BE2C (cell line): ENCODE measurements at regions not wholly inside any gene's neighbourhood (a gene's known extent, or its start where the extent isn't known, plus 50 kb on each side); places are given as distances from the start of the nearest gene placed in this dataset.

Source experiments
- DNase-seq: peaks from one replicate; pipeline ENCODE4 v3.0.0-alpha.2; 2020
- H3K27me3 ChIP-seq: fragments of 250-450 bp; sonication (Bioruptor Pico); 2 replicates; pipeline ENCODE4 v1.5.1; 2020; ENCODE audit warnings: mild to moderate bottlenecking
- H3K36me3 ChIP-seq: fragments of 250-450 bp; sonication (Bioruptor Pico); 2 replicates; pipeline ENCODE4 v1.5.1; 2020; ENCODE audit warnings: mild to moderate bottlenecking
- H3K4me1 ChIP-seq: fragments of 250-450 bp; sonication (Bioruptor Pico); 2 replicates; pipeline ENCODE4 v1.5.1; 2020
- H3K4me3 ChIP-seq: 2 replicates; pipeline ENCODE4 v1.5.1; 2011; ENCODE audit warnings: low read depth, low read length
- H3K9me3 ChIP-seq: fragments of 250-450 bp; sonication (Bioruptor Pico); 2 replicates; pipeline ENCODE4 v1.5.1; 2020
- TF ChIP-seq, protein P1 (sequence below): IDR thresholded peaks from 2 replicates; pipeline ENCODE4 v1.5.1; 2012; ENCODE audit warnings: mild to moderate bottlenecking, low read depth, low read length

DNA sequence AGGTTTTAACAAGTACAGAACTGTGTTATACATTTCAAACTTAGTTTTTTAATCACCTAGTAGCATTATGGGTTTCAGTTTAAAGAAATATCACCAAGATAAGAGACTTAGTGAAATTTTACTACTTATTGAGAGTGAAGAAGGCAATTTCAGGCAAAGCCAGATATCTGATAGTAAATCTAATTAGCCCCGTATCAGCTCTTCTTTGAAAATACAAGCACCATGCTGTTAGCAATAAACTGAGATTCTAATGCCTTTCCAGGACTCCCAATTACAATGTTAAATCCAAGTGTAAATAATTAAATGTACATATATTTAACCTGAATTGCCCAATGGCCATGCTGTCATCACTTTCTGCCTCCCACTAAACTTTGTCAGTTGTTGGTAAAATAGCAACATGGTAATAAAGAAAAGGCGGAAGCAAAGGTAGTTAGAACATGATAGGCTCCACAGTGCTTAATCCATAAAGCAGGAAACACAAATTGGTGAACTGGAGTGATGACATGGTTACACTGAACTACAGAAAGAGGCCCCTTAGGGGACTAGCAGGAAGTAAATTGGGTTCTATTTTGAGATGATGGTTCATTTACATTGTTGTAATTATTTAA is 646.1 kb downstream of the C12orf50 start:
- no peaks in the 10 kb centered on the region for H3K27me3 ChIP-seq
- no peak for DNase-seq
- peaks cover 14% of the 10 kb centered on the region for H3K4me1 ChIP-seq

DNA sequence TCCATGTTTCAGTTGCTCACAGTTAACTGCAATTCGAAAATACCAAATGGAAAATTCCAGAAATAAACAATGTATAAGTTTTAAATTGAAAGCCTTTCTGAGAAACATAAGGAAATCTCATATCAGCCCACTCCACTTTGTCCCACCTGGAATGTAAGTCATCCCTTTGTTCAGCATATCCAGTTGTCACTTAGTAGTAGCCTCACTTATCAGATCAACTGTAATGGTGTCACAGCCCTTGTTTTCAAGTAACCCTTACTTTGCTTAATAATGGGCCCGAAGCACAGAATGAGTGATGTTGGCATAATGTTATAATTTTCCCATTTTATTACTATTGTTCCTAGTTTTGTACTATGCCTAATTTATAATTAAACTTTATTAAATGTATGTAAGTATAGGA is 646.8 kb downstream of the C12orf50 start:
- no peaks in the 10 kb centered on the region for H3K36me3 ChIP-seq
- peaks cover 14% of the 10 kb centered on the region for H3K4me1 ChIP-seq
- no peak overlapping the region for H3K4me3 ChIP-seq
- no peaks in the 10 kb centered on the region for H3K27me3 ChIP-seq
- TF ChIP-seq, protein P1, sequence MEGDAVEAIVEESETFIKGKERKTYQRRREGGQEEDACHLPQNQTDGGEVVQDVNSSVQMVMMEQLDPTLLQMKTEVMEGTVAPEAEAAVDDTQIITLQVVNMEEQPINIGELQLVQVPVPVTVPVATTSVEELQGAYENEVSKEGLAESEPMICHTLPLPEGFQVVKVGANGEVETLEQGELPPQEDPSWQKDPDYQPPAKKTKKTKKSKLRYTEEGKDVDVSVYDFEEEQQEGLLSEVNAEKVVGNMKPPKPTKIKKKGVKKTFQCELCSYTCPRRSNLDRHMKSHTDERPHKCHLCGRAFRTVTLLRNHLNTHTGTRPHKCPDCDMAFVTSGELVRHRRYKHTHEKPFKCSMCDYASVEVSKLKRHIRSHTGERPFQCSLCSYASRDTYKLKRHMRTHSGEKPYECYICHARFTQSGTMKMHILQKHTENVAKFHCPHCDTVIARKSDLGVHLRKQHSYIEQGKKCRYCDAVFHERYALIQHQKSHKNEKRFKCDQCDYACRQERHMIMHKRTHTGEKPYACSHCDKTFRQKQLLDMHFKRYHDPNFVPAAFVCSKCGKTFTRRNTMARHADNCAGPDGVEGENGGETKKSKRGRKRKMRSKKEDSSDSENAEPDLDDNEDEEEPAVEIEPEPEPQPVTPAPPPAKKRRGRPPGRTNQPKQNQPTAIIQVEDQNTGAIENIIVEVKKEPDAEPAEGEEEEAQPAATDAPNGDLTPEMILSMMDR: no peak
- no peaks in the 10 kb centered on the region for H3K9me3 ChIP-seq
- DNase-seq: no peak

More for the DNA sequence above, 646.1 kb downstream of the C12orf50 start:
- H3K36me3 ChIP-seq: no peaks in the 10 kb centered on the region
- H3K4me3 ChIP-seq: no peak overlapping the region
- no peaks in the 10 kb centered on the region for H3K9me3 ChIP-seq
- TF ChIP-seq, protein P1: no peak

DNA sequence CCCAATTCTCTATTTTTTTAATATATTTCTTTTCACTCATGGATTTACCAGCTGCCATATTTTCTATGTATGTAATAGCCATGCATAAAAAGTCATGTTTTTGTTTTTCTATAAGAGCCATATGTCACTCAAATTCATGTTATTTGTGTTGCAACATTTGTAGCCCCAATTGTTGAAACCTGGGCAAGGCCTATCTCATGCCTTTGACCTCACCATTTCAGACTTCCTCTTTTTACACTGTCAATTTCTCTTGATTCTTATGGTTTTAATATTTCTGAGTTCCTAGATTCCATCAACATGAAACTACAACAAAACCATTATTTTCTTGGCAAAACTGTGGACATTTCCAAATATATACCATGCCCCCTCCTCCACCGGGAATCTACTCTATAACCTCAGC is 647.5 kb downstream of the C12orf50 start:
- no peak for DNase-seq
- no peaks in the 10 kb centered on the region for H3K9me3 ChIP-seq
- H3K4me3 ChIP-seq: no peak overlapping the region
- no peaks in the 10 kb centered on the region for H3K27me3 ChIP-seq
- H3K36me3 ChIP-seq: no peaks in the 10 kb centered on the region
- TF ChIP-seq, protein P1: no peak
- H3K4me1 ChIP-seq: peaks cover 14% of the 10 kb centered on the region

DNA sequence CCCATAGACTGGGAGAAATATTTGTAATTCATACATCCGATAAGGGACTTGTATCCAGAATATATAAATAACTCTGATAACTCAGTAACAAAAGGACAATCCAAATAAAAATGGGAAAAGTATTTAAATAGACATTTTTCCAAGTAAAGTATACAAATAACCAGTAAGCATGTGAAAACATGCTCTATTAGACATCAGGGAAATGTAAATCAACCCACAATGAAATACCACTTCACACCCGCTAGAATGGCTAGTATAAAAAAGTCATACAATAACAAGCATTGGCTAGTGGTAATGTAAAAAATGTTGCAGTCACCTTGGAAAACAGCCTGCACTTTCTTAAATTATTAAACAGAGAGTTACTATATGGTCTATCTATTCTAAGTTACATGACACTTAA is 650.7 kb downstream of the C12orf50 start:
- TF ChIP-seq, protein P1: no peak
- Histone ChIP-seq H3K4me1 (peaks cover 11% of the 10 kb centered on the region), H3K36me3 (no peaks in the 10 kb centered on the region), H3K9me3 (no peaks in the 10 kb centered on the region), H3K4me3 (no peak overlapping the region), H3K27me3 (no peaks in the 10 kb centered on the region)
- no peak for DNase-seq

DNA sequence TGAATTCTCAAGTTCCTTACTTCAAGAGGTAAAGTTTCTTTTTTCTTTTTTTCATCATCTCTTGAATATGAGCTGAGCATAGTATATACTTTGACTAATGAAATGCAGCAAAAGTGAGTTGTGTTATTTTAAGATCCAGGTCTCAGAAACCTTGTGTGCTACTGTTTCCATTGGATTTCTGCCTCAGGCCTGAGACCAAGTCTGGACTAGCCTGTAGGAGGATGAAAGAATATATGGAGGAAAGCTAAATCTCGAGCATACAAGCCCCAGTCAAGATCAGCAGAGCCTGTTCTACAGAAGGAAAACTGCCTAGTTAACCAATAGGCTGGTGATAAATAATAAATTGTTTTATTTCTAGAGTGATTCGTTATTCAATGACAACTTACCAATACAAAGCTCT is 652.5 kb downstream of the C12orf50 start:
- no peaks in the 10 kb centered on the region for H3K27me3 ChIP-seq
- H3K4me1 ChIP-seq: no peaks in the 10 kb centered on the region

DNA sequence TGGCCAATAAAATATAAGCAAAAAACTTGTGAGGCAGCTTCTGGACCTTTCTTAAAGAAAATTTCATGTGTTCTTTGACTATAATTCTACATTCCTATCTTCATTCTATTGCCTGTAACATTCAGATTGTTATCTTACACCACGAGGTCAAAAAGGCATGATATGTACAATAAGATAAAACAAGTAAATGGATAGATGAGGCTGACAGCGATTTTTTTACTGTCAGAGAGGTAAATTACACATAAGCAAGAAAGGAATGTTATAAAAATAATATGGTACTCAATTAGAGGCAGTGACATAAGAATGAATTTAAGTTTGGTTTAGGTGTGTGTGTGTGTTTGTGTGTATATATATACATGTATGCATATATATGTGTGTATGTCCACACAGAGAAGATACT is 660.0 kb downstream of the C12orf50 start:
- Histone ChIP-seq H3K9me3 (no peaks in the 10 kb centered on the region), H3K4me1 (no peaks in the 10 kb centered on the region), H3K4me3 (no peak overlapping the region), H3K27me3 (no peaks in the 10 kb centered on the region; the same call in 1 of the 2 replicates), H3K36me3 (no peaks in the 10 kb centered on the region)
- TF ChIP-seq, protein P1: no peak
- DNase-seq: no peak

More for the DNA sequence above, 652.5 kb downstream of the C12orf50 start:
- TF ChIP-seq, protein P1: no peak
- Histone ChIP-seq H3K36me3 (no peaks in the 10 kb centered on the region), H3K4me3 (no peak overlapping the region), H3K9me3 (no peaks in the 10 kb centered on the region)
- no peak for DNase-seq
